Embryonic facial prominence (tissue), 1 donor: ENCODE measurements at regions not wholly inside any gene's neighbourhood (a gene's known extent, or its start where the extent isn't known, plus 50 kb on each side); places are given as distances from the start of the nearest gene placed in this dataset.
"Not testable (repeated sequence)": the region's sequence is repeated elsewhere in the genome, so short reads cannot be mapped to it uniquely, and the experiment has no call there.

Experiments used
- DNase-seq: peaks from one replicate; pipeline ENCODE4 v3.0.0-alpha.2; 2016; ENCODE audit errors: extremely low spot score

- no peak for DNase-seq
These were observed 714.4 kb upstream of the CDH6 start for GRCh38 chr5:30479104-30479503.

DNA sequence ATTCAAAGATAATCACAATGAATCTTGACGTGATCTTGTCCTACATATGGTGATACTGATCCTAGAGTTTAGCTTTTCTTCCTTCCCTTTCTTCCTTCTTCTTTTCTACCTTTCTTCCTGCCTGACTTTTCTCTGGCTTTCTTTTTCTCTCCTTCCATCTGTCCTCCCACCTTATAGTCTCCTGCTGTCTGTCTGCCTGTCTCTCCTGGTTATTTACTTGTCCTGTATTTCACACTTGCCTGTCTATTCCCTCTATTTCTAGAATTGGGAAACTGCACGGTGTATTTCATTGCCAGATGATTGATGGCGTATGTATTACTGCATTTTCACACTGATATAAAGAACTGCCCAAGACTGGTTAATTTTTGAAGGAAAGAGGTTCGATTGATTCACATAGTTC, 718.1 kb upstream of the CDH6 start:
- DNase-seq, result no peak

GRCh38 chr5:30469691-30470090, 723.8 kb upstream of the CDH6 start:
- DNase-seq, result no peak

DNA sequence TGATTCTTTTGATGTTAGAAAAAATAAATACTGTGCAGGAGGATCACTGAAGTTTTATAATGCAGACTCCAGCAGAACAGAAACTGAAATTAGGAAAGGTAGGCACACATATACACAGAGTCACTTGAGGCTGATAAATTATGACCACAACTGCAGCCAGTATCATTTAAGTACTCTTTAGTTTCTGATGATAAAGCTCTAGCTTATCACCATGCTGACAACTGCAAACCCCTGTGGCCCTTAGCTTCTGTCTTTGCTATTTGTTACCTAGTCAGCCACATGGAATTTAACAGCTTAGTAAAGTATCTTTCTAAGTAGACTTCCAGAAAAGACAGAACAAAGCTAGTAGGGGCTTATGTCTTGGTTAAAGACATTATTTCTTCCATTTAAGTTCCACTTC, 734.8 kb upstream of the CDH6 start:
- DNase-seq, result no peak

DNA sequence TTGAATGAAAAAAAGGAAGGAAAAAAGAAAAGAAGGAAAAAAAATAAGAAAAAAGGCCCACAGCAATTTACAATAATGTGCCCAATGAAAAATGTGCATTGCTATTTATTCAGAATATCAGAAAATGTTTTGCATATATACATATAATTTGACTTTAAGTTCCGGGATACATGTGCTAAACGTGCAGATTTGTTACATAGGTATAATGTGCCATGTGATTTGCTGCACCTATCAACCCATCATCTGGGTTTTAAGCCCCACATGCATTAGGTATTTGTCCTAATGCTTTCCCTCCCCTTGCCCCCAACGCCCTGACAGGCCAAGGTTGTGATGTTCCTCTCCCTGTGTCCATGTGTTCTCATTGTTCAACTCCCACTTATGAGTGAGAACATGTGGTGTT, 738.0 kb upstream of the CDH6 start:
- not testable (repeated sequence) for DNase-seq

DNA sequence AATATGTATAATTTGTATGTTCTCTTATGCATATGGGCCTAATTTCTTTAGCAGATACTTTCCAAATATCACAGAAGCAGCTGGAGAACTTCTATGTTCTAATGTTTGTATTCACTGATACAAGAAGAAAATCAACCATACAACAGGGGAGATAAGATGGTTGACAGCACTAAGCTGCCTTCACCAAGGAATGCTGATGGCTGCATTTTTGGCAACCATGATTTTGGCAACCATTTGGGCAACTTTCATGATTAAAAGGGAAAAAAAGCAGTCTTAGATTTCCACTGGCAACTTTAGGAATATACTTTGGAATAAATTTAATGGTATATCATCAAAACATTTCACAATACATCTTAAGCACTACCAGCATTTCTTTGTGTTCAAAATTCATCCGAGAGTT, 740.3 kb upstream of the CDH6 start:
- no peak for DNase-seq

DNA sequence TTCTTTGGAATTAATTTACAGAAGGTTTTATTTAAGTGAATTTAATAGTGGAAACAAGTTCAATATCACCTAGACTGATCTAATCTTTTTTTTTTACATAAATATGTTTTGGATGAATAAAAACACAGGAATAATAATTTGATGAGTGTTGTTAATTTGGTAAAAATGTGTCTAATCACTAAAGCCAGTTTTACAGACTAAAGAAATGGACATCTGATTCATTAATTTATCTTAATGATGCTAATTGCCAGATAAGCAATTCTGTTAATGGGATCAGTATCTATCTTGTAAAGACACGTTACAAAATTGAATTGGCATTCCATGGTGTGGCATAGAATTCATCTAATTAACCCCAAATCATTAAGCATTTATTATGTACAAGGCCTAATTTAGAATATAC, 743.3 kb upstream of the CDH6 start:
- no peak for DNase-seq

DNA sequence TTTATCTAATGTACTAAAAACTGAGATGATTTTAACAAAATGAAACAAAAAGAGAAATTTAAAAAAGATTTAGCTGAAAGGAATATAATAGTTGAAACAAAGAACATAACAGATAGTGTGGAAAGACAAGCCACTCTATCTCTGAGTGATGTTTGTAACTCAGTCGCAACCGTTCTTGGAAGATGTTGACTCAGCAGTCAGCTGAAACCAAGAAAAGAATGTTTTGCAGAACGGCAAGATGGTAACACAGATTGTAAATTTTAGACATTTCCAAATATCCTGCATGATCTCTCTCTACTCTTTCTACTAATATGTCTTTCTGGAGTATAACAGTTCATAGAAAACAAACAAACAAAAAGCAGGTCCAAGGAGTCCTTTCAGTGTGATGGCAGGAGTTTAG, 746.1 kb upstream of the CDH6 start:
- no peak for DNase-seq

DNA sequence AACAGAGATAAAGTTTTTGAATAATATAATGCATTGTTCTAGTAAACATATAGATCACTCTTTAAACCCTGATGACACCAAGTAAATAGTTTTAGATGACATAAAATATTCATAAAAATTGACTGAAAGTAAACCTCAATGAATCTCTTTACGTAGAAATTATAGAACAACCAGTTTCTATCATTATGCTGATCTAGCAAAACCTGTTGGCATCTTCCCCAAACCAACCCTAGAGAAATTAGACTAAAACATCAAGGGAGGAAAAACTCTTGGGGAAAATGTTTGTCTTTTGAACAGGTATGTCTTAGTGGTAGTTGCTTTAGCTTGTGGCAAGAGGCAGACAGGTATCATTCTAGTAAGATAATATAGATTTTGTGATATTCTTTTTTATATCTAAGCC, 747.0 kb upstream of the CDH6 start:
- DNase-seq, result no peak

DNA sequence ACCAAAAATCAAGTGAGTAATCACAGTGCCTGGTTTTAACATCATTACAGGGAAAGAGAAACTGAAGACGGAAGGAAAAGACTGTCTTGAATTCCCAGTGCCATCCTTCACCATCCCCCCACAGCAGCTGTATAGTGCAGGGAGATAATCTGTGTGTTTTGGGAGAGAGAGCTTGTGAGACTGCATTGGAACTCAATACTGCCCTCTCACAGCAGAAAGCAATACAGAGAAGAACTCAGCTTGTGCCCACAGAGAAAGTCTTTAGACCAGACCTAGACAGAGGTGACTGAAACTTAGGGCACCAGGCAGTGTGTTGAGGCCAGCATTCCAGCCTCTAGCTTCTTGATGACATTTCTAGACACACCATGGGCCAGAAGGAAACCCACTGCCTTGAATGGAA, 754.7 kb upstream of the CDH6 start:
- DNase-seq, result no peak

DNA sequence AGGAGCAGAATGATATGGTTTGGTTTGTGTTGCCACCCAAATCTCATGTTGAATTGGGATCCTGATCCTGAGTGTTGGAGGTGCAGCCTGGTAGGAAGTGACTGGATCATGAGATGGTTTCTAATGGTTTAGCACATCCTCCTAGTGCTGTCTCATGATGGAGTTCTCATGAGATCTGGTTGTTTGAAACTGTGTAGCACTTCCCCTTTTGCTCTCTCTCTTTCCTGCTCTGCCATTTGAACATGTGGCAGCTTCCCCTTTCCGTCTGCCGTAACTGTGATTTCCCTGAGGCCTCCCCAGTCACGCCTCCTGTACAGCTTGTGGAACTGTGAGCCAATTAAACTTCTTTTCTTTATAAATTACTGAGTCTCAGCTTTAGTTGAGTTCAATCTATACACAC, 756.8 kb upstream of the CDH6 start:
- no peak for DNase-seq

DNA sequence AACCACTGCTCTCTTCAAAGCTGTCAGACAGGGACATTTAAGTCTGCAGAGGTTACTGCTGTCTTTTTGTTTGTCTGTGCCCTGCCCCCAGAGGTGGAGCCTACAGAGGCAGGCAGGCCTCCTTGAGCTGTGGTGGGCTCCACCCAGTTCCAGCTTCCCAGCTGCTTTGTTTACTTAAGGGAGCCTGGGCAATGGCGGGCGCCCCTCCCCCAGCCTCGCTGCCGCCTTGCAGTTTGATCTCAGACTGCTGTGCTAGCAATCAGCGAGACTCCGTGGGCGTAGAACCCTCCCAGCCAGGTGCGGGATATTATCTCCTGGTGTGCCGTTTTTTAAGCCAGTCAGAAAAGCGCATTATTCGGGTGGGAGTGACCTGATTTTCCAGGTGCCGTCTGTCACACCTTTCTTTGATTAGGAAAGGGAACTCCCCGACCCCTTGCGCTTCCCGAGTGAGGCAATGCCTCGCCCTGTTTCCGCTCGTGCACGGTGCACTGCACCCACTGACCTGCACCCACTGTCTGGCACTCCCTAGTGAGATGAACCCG, 764.5 kb upstream of the CDH6 start:
- DNase-seq, result not testable (repeated sequence)

GRCh38 chr5:30414078-30414477, 779.4 kb upstream of the CDH6 start:
- no peak for DNase-seq

DNA sequence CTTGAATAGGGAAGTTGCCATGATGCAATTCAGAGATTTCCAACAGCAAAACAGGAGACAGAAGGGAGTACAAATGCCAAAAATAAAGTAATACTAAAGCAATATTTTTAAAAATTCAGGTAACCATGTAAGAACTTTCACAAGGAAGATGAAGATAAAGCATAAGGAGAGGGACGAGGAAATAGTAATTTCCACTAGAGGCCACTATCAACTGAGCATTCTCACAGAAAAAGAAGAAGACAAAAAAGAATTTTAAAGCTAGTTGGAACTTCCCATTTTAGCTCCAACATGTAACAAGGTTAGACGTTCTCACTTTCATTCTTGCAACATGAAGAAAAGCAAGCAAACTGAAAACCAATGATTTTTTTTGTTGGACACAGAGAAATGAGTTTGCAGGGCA, 779.9 kb upstream of the CDH6 start:
- DNase-seq, result no peak

DNA sequence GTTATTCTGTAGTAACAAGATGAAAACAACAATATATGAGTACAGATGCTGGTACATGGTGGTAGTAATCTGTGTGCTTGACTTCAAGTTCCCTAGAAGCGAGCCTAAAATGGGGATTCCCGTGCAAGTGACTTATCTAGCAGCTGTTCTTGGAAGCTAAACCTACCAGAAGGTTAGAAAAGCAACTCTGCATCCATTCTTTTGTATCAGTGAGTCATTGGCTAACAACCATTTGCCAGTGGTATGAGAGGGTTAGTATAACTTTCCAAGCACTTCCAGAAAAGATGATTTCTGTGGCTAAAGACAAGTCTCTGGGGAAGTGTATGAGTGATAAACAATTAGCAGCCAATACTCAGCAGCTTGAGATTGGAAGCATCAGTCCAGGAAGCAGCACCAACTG, 787.7 kb upstream of the CDH6 start:
- DNase-seq, result no peak

- no peak for DNase-seq
These were observed 791.9 kb upstream of the CDH6 start for GRCh38 chr5:30401479-30402058.

DNA sequence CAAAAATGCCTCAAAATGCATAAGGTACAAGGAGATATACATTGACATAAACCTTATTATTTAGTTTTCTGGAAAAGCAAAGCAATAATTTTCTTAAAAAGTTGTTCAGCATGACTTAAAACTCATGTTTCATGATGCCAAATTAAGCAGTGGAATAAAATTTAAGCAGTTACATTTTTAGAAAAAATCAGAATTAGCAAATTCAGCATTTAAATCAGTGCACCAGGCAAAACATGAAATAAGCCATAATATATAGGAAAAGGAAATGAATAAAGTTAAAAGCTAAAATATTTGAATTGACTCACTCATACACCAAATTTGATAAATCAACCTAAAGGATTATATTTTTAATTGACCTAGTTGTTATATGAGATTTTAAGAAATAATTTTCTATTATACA, 795.1 kb upstream of the CDH6 start:
- no peak for DNase-seq

DNA sequence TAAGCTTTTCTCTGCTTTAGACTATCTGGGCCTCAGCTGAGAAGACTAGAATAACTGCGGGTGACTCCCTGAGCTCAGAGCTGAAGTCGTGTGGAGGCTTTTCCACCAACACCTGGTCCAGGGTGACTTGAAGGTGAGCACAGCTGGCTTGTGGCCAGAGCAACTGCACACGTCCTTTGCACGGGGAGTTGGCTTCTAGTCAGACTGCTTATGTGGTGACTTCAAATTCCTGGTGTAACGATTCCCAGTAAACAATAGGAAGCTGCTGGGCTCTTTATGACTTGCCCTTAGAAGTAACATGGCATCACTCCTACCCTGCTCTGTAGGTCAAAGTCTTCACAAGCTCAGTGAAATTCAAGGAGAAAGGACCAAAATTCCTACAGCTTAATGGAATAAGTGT, 800.6 kb upstream of the CDH6 start:
- no peak for DNase-seq

GRCh38 chr5:30390095-30390494, 803.4 kb upstream of the CDH6 start:
- DNase-seq, result no peak

- DNase-seq, result no peak
These were observed 805.4 kb upstream of the CDH6 start for GRCh38 chr5:30387974-30388632.

GRCh38 chr5:30385754-30386153, 807.7 kb upstream of the CDH6 start:
- no peak for DNase-seq

DNA sequence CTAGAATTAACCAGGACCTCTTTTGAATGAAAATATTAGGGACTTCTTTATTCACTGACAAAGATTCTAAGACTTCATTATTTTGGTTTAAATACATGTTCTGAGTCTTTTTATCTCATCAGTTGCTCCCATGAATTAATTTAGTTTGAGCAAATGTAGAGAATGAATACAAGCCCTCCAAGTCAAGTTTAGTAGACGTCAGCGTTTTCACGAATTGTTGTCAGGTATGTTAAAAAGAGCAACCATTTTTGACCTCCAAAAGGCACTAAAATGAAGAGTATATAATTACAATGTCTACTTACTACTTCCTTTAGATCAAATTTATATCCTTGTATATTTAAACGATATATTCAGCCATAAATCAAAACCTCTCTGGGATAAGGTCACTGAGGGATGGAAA, 809.3 kb upstream of the CDH6 start:
- DNase-seq, result no peak

- no peak for DNase-seq
These were observed 813.3 kb upstream of the CDH6 start for GRCh38 chr5:30380228-30380627.

GRCh38 chr5:30376848-30377247, 816.6 kb upstream of the CDH6 start:
- no peak for DNase-seq
